HCT116 (cell line): ENCODE measurements at regions not wholly inside any gene's neighbourhood (a gene's known extent, or its start where the extent isn't known, plus 50 kb on each side); places are given as distances from the start of the nearest gene placed in this dataset.

Experiments
- EZH2 ChIP-seq: fragments of 200-600 bp; sonication (generic); IDR thresholded peaks from 2 replicates; pipeline ENCODE4 v1.6.1; 2017; ENCODE audit warnings: antibody characterized with exemption, mixed run types
- MAX ChIP-seq: IDR thresholded peaks from 2 replicates; pipeline ENCODE4 v1.6.1; 2012
- POLR2A ChIP-seq: IDR thresholded peaks from 2 replicates; pipeline ENCODE4 v1.7.0; 2011; ENCODE audit warnings: borderline replicate concordance; ENCODE audit not compliant: insufficient read depth, insufficient read length; ENCODE audit errors: extremely low read depth
- RAD21 ChIP-seq: IDR thresholded peaks from 2 replicates; pipeline ENCODE4 v1.6.1; 2012; ENCODE audit warnings: low read depth, mild to moderate bottlenecking
- SP1 ChIP-seq: IDR thresholded peaks from 2 replicates; pipeline ENCODE4 v1.6.1; 2012; ENCODE audit warnings: low read depth
- YY1 ChIP-seq: IDR thresholded peaks from 2 replicates; pipeline ENCODE4 v1.6.1; 2011; ENCODE audit warnings: low read length, low read depth, moderate library complexity, mild to moderate bottlenecking; ENCODE audit not compliant: insufficient replicate concordance; ENCODE audit errors: extremely low read depth
- ZNF274 ChIP-seq: fragments of 200-500 bp; sonication (Bioruptor generic); IDR thresholded peaks from 2 replicates; pipeline ENCODE4 v1.6.1; 2014; ENCODE audit warnings: mild to moderate bottlenecking, low read depth, low read length, inconsistent platforms
- TF ChIP-seq, protein P1 (sequence below), 3 experiments: fragments of 200-600 bp in 1 of 3; sonication (generic) in 1 of 3; IDR thresholded peaks in 2 of 3; conservative IDR thresholded peaks in 1 of 3; 2 replicates each; pipeline ENCODE4 v1.5.1; 2012 to 2017; ENCODE audit warnings: low read depth in 2 of 3, low read length in 2 of 3, antibody characterized with exemption in 1 of 3, borderline replicate concordance in 1 of 3, control low read depth in 1 of 3, mild to moderate bottlenecking in 1 of 3, mixed read lengths in 1 of 3, mixed run types in 1 of 3, moderate library complexity in 1 of 3; ENCODE audit not compliant: insufficient read depth in 1 of 3

DNA sequence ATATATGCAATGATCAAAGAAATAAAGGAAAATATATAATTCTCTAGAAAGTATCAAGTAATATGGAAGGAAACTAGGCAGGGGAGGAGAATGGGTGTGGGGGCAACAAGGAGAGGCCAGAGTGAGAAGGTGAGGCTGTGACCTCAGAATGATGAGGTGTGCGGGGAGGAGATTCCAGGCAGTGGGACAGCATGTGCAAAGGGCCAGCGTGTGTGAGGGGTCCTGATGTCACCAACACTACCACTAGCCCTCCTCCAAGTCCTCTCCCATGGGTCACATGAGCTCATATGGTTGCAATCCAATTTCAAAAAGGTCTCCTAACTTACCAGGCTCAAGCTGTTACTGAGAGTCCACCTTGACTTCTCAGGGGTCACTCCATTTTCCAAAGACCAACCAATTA lies 463.9 kb downstream of the MN1 start:
- TF ChIP-seq, protein P1, sequence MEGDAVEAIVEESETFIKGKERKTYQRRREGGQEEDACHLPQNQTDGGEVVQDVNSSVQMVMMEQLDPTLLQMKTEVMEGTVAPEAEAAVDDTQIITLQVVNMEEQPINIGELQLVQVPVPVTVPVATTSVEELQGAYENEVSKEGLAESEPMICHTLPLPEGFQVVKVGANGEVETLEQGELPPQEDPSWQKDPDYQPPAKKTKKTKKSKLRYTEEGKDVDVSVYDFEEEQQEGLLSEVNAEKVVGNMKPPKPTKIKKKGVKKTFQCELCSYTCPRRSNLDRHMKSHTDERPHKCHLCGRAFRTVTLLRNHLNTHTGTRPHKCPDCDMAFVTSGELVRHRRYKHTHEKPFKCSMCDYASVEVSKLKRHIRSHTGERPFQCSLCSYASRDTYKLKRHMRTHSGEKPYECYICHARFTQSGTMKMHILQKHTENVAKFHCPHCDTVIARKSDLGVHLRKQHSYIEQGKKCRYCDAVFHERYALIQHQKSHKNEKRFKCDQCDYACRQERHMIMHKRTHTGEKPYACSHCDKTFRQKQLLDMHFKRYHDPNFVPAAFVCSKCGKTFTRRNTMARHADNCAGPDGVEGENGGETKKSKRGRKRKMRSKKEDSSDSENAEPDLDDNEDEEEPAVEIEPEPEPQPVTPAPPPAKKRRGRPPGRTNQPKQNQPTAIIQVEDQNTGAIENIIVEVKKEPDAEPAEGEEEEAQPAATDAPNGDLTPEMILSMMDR (IDR thresholded peaks at IDR 0.05 in 2 of 3, conservative IDR thresholded peaks at IDR 0.05 in 1 of 3; ENCODE audit: borderline replicate concordance in 1 of 3, insufficient read depth in 1 of 3, low read depth in 2 of 3, low read length in 2 of 3): no peak
- TF ChIP-seq EZH2: no peak
- no peak for TF ChIP-seq POLR2A
- no peak for TF ChIP-seq MAX
- TF ChIP-seq ZNF274: no peak
- no peak for TF ChIP-seq YY1
- no peak for TF ChIP-seq RAD21
- TF ChIP-seq SP1: no peak
